ENCODE measurements at regions not wholly inside any gene's neighbourhood (a gene's known extent, or its start where the extent isn't known, plus 50 kb on each side); places are given as distances from the start of the nearest gene placed in this dataset.

DNA sequence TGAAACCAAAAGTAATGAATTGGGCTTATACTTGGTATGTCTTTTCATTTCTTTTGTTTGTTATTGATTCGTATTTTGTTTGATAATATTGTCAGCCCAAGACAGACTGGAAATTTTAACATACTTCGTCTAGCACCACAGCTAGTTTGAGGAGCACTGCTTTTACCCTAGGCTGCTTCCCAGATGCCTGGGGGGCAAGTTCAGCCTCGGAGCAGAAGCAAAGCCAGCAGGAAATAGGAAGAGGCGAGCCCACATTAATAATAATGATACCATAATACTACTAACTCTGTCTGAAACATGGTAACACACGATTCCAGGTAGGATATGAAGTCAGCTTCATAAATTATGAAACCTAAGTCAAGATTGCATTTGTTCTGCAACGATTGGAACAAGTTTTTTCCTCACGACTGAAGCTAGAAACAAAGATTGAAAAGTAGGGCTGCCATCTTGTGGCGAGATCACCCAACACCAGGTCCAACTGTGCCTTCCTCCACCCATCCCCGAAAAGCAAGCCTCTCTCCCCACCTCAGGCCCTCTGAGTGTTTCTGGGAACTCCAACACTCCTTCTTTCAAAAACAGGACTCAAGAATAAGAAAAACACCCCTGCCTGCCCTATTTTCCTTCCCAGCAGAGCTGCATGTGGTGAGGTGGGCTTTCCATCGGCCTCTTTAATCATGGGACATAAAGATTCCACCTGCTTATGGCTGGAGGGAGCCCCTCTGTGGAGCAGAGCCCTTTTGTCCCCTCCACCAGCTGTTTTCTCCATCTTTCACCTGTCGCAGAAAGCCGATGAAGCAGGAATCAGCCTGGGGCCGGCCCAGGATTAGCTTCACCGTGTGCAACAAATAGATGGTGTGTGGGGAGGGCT is 236.4 kb downstream of the CAAP1 start:
- TF ChIP-seq, protein P1, sequence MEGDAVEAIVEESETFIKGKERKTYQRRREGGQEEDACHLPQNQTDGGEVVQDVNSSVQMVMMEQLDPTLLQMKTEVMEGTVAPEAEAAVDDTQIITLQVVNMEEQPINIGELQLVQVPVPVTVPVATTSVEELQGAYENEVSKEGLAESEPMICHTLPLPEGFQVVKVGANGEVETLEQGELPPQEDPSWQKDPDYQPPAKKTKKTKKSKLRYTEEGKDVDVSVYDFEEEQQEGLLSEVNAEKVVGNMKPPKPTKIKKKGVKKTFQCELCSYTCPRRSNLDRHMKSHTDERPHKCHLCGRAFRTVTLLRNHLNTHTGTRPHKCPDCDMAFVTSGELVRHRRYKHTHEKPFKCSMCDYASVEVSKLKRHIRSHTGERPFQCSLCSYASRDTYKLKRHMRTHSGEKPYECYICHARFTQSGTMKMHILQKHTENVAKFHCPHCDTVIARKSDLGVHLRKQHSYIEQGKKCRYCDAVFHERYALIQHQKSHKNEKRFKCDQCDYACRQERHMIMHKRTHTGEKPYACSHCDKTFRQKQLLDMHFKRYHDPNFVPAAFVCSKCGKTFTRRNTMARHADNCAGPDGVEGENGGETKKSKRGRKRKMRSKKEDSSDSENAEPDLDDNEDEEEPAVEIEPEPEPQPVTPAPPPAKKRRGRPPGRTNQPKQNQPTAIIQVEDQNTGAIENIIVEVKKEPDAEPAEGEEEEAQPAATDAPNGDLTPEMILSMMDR (IDR thresholded peaks at IDR 0.05; ENCODE audit: insufficient read depth, low read length): no peak
- TF ChIP-seq POLR2AphosphoS5 (IDR thresholded peaks at IDR 0.05; ENCODE audit: low read depth) (no peak), GABPA (IDR thresholded peaks at IDR 0.05; ENCODE audit: low read depth) (no peak)
- TF ChIP-seq, protein P2, sequence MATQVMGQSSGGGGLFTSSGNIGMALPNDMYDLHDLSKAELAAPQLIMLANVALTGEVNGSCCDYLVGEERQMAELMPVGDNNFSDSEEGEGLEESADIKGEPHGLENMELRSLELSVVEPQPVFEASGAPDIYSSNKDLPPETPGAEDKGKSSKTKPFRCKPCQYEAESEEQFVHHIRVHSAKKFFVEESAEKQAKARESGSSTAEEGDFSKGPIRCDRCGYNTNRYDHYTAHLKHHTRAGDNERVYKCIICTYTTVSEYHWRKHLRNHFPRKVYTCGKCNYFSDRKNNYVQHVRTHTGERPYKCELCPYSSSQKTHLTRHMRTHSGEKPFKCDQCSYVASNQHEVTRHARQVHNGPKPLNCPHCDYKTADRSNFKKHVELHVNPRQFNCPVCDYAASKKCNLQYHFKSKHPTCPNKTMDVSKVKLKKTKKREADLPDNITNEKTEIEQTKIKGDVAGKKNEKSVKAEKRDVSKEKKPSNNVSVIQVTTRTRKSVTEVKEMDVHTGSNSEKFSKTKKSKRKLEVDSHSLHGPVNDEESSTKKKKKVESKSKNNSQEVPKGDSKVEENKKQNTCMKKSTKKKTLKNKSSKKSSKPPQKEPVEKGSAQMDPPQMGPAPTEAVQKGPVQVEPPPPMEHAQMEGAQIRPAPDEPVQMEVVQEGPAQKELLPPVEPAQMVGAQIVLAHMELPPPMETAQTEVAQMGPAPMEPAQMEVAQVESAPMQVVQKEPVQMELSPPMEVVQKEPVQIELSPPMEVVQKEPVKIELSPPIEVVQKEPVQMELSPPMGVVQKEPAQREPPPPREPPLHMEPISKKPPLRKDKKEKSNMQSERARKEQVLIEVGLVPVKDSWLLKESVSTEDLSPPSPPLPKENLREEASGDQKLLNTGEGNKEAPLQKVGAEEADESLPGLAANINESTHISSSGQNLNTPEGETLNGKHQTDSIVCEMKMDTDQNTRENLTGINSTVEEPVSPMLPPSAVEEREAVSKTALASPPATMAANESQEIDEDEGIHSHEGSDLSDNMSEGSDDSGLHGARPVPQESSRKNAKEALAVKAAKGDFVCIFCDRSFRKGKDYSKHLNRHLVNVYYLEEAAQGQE (IDR thresholded peaks at IDR 0.05; ENCODE audit: insufficient replicate concordance, low read depth): no peak
